SU-DHL-6 (cell line): ENCODE measurements at regions not wholly inside any gene's neighbourhood (a gene's known extent, or its start where the extent isn't known, plus 50 kb on each side); places are given as distances from the start of the nearest gene placed in this dataset.
"Not testable (repeated sequence)": the region's sequence is repeated elsewhere in the genome, so short reads cannot be mapped to it uniquely, and the experiment has no call there.

Source experiments
- H2AFZ ChIP-seq: fragments of 200-600 bp; sonication (generic); 2 replicates; pipeline ENCODE4 v1.6.1; 2014; ENCODE audit warnings: low read depth, mild to moderate bottlenecking, moderate library complexity, mixed read lengths, antibody characterized with exemption, low read length; ENCODE audit not compliant: severe bottlenecking
- H3F3A ChIP-seq: fragments of 200-600 bp; shearing (Covaris generic); 2 replicates; pipeline ENCODE4 v1.6.0; 2016; ENCODE audit warnings: antibody characterized with exemption, mild to moderate bottlenecking; ENCODE audit not compliant: insufficient read depth
- H3K27ac ChIP-seq: fragments of 200-600 bp; sonication (generic); 2 replicates; pipeline ENCODE4 v1.5.1; 2016; ENCODE audit warnings: low read depth, mild to moderate bottlenecking, low read length, moderate library complexity, mixed read lengths
- H3K27me3 ChIP-seq: fragments of 200-600 bp; sonication (generic), shearing (Covaris generic); 2 replicates; pipeline ENCODE4 v1.6.0; 2014; ENCODE audit warnings: mild to moderate bottlenecking, low read length
- H3K36me3 ChIP-seq: fragments of 200-600 bp; sonication (generic); 2 replicates; pipeline ENCODE4 v1.6.1; 2014; ENCODE audit warnings: mild to moderate bottlenecking, low read length, mixed read lengths
- H3K4me2 ChIP-seq: fragments of 300-600, 200-600 bp; shearing (Covaris generic), sonication (generic); 2 replicates; pipeline ENCODE4 v1.6.0; 2014; ENCODE audit warnings: low read length, low read depth, mild to moderate bottlenecking; ENCODE audit not compliant: poor library complexity, severe bottlenecking
- H3K4me3 ChIP-seq: fragments of 200-600 bp; sonication (generic); 2 replicates; pipeline ENCODE4 v1.5.1; 2014; ENCODE audit warnings: antibody characterized with exemption, low read length, mild to moderate bottlenecking, mixed read lengths; ENCODE audit not compliant: insufficient read depth, poor library complexity, severe bottlenecking
- H3K79me2 ChIP-seq: fragments of 200-600 bp; sonication (generic); 2 replicates; pipeline ENCODE4 v1.6.1; 2014; ENCODE audit warnings: mild to moderate bottlenecking, low read length, moderate library complexity; ENCODE audit not compliant: insufficient read depth
- H3K9ac ChIP-seq: fragments of 200-600 bp; sonication (generic); 2 replicates; pipeline ENCODE4 v1.7.0; 2014; ENCODE audit warnings: mild to moderate bottlenecking, low read length
- H3K9me2 ChIP-seq: fragments of 200-600 bp; sonication (generic); replicated peaks from 2 replicates; pipeline ENCODE4 v1.6.1; 2014; ENCODE audit warnings: low read length; ENCODE audit not compliant: insufficient read depth
- H3K9me3 ChIP-seq: fragments of 200-600 bp; sonication (generic); 2 replicates; pipeline ENCODE4 v1.6.1; 2014; ENCODE audit warnings: low read length, mixed read lengths; ENCODE audit not compliant: insufficient read depth
- H4K20me1 ChIP-seq: fragments of 200-600 bp; sonication (generic); 2 replicates; pipeline ENCODE4 v1.6.1; 2014; ENCODE audit warnings: low read depth, mild to moderate bottlenecking, antibody characterized with exemption, low read length, moderate library complexity, mixed read lengths
- CTCF ChIP-seq: fragments of 200-600 bp; sonication (generic); IDR thresholded peaks from one replicate; pipeline ENCODE4 v1.5.1; 2017; ENCODE audit warnings: antibody characterized with exemption, mild to moderate bottlenecking, low read length, moderate library complexity; ENCODE audit not compliant: insufficient read depth, poor library complexity, severe bottlenecking
- EZH2phosphoT487 ChIP-seq: fragments of 200-600 bp; sonication (generic), shearing (Covaris generic); conservative IDR thresholded peaks from 2 replicates; pipeline ENCODE4 v1.6.1; 2018; ENCODE audit warnings: mild to moderate bottlenecking, antibody characterized with exemption, low read length, moderate library complexity, mixed read lengths

DNA sequence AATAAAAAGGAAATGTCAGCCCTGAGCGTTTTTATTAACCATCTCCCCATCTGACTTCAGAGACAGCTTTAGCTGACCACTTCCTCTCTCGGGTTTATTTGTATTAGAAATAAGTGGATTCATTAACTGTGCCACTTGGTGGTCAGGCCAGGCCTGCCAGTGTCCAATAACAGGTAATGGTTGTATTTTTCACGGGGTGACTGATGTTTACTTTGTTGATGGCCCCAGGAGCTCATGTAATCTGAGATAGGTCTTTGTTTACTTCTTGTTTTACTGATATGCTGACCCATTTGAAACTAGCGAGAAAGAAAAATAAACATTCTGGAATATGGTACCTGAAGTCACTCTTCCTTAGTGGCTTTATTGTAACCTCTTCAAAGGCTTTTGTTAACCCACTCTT, 504.3 kb upstream of the SLC35B3 start:
- Histone ChIP-seq H3K79me2 (no peaks in the 10 kb centered on the region), H3K4me3 (no peak overlapping the region), H3K9me3 (no peaks in the 10 kb centered on the region), H3K27me3 (no peaks in the 10 kb centered on the region), H3K9me2 (no peaks in the 10 kb centered on the region), H4K20me1 (no peaks in the 10 kb centered on the region), H3K27ac (no peak overlapping the region), H3K4me2 (no peak overlapping the region), H3K9ac (no peak overlapping the region), H3K36me3 (no peaks in the 10 kb centered on the region), H2AFZ (no peak overlapping the region), H3F3A (no peaks in the 10 kb centered on the region)
- no peak for TF ChIP-seq CTCF
- no peak for TF ChIP-seq EZH2phosphoT487

DNA sequence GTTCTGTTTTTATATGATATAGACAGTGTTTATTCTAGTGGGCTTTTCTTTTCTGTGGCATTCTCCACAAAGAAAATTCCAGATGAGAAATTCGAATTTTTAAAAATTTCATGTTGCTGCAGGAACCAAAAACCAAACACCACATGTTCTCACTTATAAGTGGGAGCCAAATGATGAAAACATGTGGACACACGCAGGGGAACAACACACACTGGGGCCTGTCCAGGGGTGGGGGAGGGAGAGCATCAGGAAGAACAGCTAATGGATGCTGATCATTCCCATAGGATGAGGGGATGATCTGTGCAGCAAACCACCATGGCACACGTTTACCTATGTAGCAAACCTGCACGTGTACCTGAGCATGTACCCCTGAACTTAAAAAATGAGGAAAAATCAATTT, 499.0 kb upstream of the SLC35B3 start:
- H3K9me2 ChIP-seq, result no peaks in the 10 kb centered on the region
- no peak for TF ChIP-seq EZH2phosphoT487
- no peak for TF ChIP-seq CTCF
- no peak overlapping the region for H3K4me2 ChIP-seq
- H3K27ac ChIP-seq, result no peak overlapping the region
- H3K9me3 ChIP-seq, result no peaks in the 10 kb centered on the region
- H3K36me3 ChIP-seq, result no peaks in the 10 kb centered on the region
- H3K79me2 ChIP-seq, result no peaks in the 10 kb centered on the region
- no peaks in the 10 kb centered on the region for H4K20me1 ChIP-seq
- H2AFZ ChIP-seq, result no peak overlapping the region
- no peak overlapping the region for H3K4me3 ChIP-seq
- H3K9ac ChIP-seq, result no peak overlapping the region
- no peaks in the 10 kb centered on the region for H3K27me3 ChIP-seq
- H3F3A ChIP-seq, result no peaks in the 10 kb centered on the region

GRCh38 chr6:8930009-8930408, 494.7 kb upstream of the SLC35B3 start:
- Histone ChIP-seq H3K4me2 (no peak overlapping the region), H4K20me1 (no peaks in the 10 kb centered on the region), H3K36me3 (no peaks in the 10 kb centered on the region), H3K9ac (no peak overlapping the region), H3K27ac (no peak overlapping the region), H3K9me2 (no peaks in the 10 kb centered on the region), H3F3A (no peaks in the 10 kb centered on the region), H2AFZ (no peak overlapping the region), H3K27me3 (no peaks in the 10 kb centered on the region), H3K4me3 (no peak overlapping the region), H3K79me2 (no peaks in the 10 kb centered on the region), H3K9me3 (no peaks in the 10 kb centered on the region)
- TF ChIP-seq EZH2phosphoT487 (no peak), CTCF (no peak)

DNA sequence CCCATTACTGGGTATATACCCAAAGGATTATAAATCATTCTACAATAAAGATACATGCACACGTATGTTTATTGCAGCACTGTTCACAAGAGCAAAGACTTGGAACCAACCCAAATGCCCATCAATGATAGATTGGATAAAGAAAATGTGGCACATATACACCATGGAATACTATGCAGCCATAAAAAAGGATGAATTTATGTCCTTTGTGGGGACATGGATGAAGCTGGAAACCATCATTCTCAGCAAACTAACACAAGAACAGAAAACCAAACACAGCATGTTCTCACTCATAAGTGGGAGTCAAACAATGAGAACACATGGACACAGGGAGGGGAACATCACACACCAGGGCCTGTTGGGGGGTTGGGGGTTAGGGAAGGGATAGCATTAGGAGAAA, 484.9 kb upstream of the SLC35B3 start:
- not testable (repeated sequence) for H3K4me3 ChIP-seq, H3F3A ChIP-seq, H3K27ac ChIP-seq, H3K27me3 ChIP-seq, H3K4me2 ChIP-seq, H3K9me2 ChIP-seq, H3K79me2 ChIP-seq, H3K36me3 ChIP-seq, H2AFZ ChIP-seq, H3K9ac ChIP-seq, H4K20me1 ChIP-seq, H3K9me3 ChIP-seq
